Neutrophil (primary cell): ENCODE measurements at regions not wholly inside any gene's neighbourhood (a gene's known extent, or its start where the extent isn't known, plus 50 kb on each side); places are given as distances from the start of the nearest gene placed in this dataset.

Experiments used
- H3K27ac ChIP-seq: fragments of 200-600 bp; sonication (generic); 2 replicates; pipeline ENCODE4 v1.5.1; 2016; ENCODE audit warnings: mild to moderate bottlenecking, moderate library complexity
- H3K27me3 ChIP-seq: fragments of 200-600 bp; sonication (generic); 2 replicates; pipeline ENCODE4 v1.6.0; 2016; ENCODE audit warnings: mild to moderate bottlenecking
- H3K36me3 ChIP-seq: fragments of 200-600 bp; sonication (generic); 2 replicates; pipeline ENCODE4 v1.5.1; 2017
- H3K4me1 ChIP-seq, 2 experiments: fragments of 200-600 bp in 1 of 2; sonication (generic) in 1 of 2; 1 replicate in 1 of 2; 2 replicates in 1 of 2; pipeline versions ENCODE4 v1.5.1 to v1.6.1; 2013 to 2016; ENCODE audit warnings: low read depth in 1 of 2, low read length in 1 of 2, mild to moderate bottlenecking in 1 of 2, moderate library complexity in 1 of 2; ENCODE audit not compliant: control insufficient read depth in 1 of 2, insufficient read depth in 1 of 2
- H3K4me3 ChIP-seq, 2 experiments: fragments of 200-600 bp in 1 of 2; sonication (generic) in 1 of 2; 1 replicate in 1 of 2; 2 replicates in 1 of 2; pipeline ENCODE4 v1.5.1; 2013 to 2016; ENCODE audit warnings: low read depth in 1 of 2, low read length in 1 of 2, mild to moderate bottlenecking in 1 of 2, moderate library complexity in 1 of 2
- H3K9me3 ChIP-seq: fragments of 200-600 bp; sonication (generic); 2 replicates; pipeline ENCODE4 v1.5.1; 2016
- CTCF ChIP-seq: fragments of 200-600 bp; sonication (generic); IDR thresholded peaks from 2 replicates; pipeline ENCODE4 v1.5.1; 2016; ENCODE audit warnings: antibody characterized with exemption

GRCh38 chr15:94834494-94834893 is 603.1 kb downstream of the MCTP2 start:
- TF ChIP-seq CTCF = no peak
- Histone ChIP-seq H3K4me3 (no peak overlapping the region), H3K27me3 (no peaks in the 10 kb centered on the region), H3K27ac (no peak overlapping the region), H3K4me1 (no peaks in the 10 kb centered on the region), H3K36me3 (no peaks in the 10 kb centered on the region), H3K9me3 (no peaks in the 10 kb centered on the region)

GRCh38 chr15:94838281-94838680 is 606.9 kb downstream of the MCTP2 start:
- H3K4me1 ChIP-seq = no peaks in the 10 kb centered on the region
- peaks cover 7% of the 10 kb centered on the region for H3K9me3 ChIP-seq
- H3K4me3 ChIP-seq = no peak overlapping the region
- TF ChIP-seq CTCF = no peak
- peaks cover 6% of the 10 kb centered on the region for H3K27me3 ChIP-seq
- no peaks in the 10 kb centered on the region for H3K36me3 ChIP-seq
- H3K27ac ChIP-seq = no peak overlapping the region

GRCh38 chr15:94840794-94841783 is 609.7 kb downstream of the MCTP2 start:
- Histone ChIP-seq H3K4me3 (no peak overlapping the region), H3K4me1 (no peaks in the 10 kb centered on the region), H3K27me3 (peaks cover 34% of the 10 kb centered on the region), H3K27ac (no peak overlapping the region), H3K36me3 (no peaks in the 10 kb centered on the region), H3K9me3 (peaks cover 7% of the 10 kb centered on the region)
- no peak for TF ChIP-seq CTCF

- Histone ChIP-seq H3K4me1 (no peaks in the 10 kb centered on the region), H3K4me3 (no peak overlapping the region), H3K27ac (no peak overlapping the region)
Measured at GRCh38 chr15:94843060-94843459, 611.7 kb downstream of the MCTP2 start.

GRCh38 chr15:94844198-94844537 is 612.8 kb downstream of the MCTP2 start:
- peaks cover 47% of the 10 kb centered on the region for H3K27me3 ChIP-seq
- no peak for TF ChIP-seq CTCF
- no peaks in the 10 kb centered on the region for H3K36me3 ChIP-seq
- no peak overlapping the region for H3K4me3 ChIP-seq
- no peaks in the 10 kb centered on the region for H3K4me1 ChIP-seq
- H3K27ac ChIP-seq = no peak overlapping the region
- peaks cover 7% of the 10 kb centered on the region for H3K9me3 ChIP-seq

More at GRCh38 chr15:94843060-94843459, 611.7 kb downstream of the MCTP2 start:
- peaks cover 7% of the 10 kb centered on the region for H3K9me3 ChIP-seq
- H3K27me3 ChIP-seq = peaks cover 47% of the 10 kb centered on the region
- TF ChIP-seq CTCF = no peak
- H3K36me3 ChIP-seq = no peaks in the 10 kb centered on the region
